TTC549 (cell line): ENCODE measurements at regions not wholly inside any gene's neighbourhood (a gene's known extent, or its start where the extent isn't known, plus 50 kb on each side); places are given as distances from the start of the nearest gene placed in this dataset.

ENCODE experiments used
- FAIRE-seq: peaks from 2 replicates; lab custom pipeline; 2012; peaks lifted over from hg19 to GRCh38; lab: Jason Lieb, UNC

- FAIRE-seq = no peak
These were observed 74.1 kb upstream of the POMGNT2 start for GRCh38 chr3:43180027-43180426.

- FAIRE-seq = no peak
These were observed 73.0 kb upstream of the POMGNT2 start for GRCh38 chr3:43178891-43179366.

GRCh38 chr3:43177085-43177484, 71.2 kb upstream of the POMGNT2 start:
- FAIRE-seq = no peak

GRCh38 chr3:43176666-43177065, 70.8 kb upstream of the POMGNT2 start:
- FAIRE-seq = no peak

GRCh38 chr3:43175541-43175940, 69.7 kb upstream of the POMGNT2 start:
- FAIRE-seq = no peak

- no peak for FAIRE-seq
These were observed 68.1 kb upstream of the POMGNT2 start for GRCh38 chr3:43173949-43174348.

- no peak for FAIRE-seq
These were observed 65.9 kb upstream of the POMGNT2 start for GRCh38 chr3:43171748-43172147.

GRCh38 chr3:43170553-43170952, 64.7 kb upstream of the POMGNT2 start:
- FAIRE-seq = no peak

- no peak for FAIRE-seq
These were observed 64.1 kb upstream of the POMGNT2 start for GRCh38 chr3:43169987-43170386.

- FAIRE-seq = no peak
These were observed 60.5 kb upstream of the POMGNT2 start for GRCh38 chr3:43166406-43166805.

GRCh38 chr3:43165786-43166185, 59.9 kb upstream of the POMGNT2 start:
- FAIRE-seq = no peak

GRCh38 chr3:43163895-43164493, 58.1 kb upstream of the POMGNT2 start:
- FAIRE-seq = no peak

GRCh38 chr3:43162230-43163084, 56.6 kb upstream of the POMGNT2 start:
- no peak for FAIRE-seq

GRCh38 chr3:43161684-43162229, 55.9 kb upstream of the POMGNT2 start:
- no peak for FAIRE-seq

- FAIRE-seq = no peak
These were observed 54.8 kb upstream of the POMGNT2 start for GRCh38 chr3:43160664-43161063.

- no peak for FAIRE-seq
These were observed 54.0 kb upstream of the POMGNT2 start for GRCh38 chr3:43159876-43160255.

GRCh38 chr3:43159131-43159875, 53.4 kb upstream of the POMGNT2 start:
- no peak for FAIRE-seq

- FAIRE-seq = no peak
These were observed 51.1 kb upstream of the POMGNT2 start for GRCh38 chr3:43156812-43157455.

- no peak for FAIRE-seq
These were observed 49.7 kb upstream of the POMGNT2 start for GRCh38 chr3:43155464-43156121.
